Suprapubic skin (tissue), 4 donors: ENCODE measurements at regions not wholly inside any gene's neighbourhood (a gene's known extent, or its start where the extent isn't known, plus 50 kb on each side); places are given as distances from the start of the nearest gene placed in this dataset.

Source experiments
- DNase-seq, 2 donors: peaks; one replicate each; pipeline ENCODE4 v3.0.0-alpha.2; 2019; ENCODE audit warnings: low spot score in 2 of 2
- H3K27ac ChIP-seq: fragments of 200-600 bp; sonication (generic); one replicate; pipeline ENCODE4 v1.5.1; 2019
- H3K27me3 ChIP-seq: fragments of 200-600 bp; sonication (generic); one replicate; pipeline ENCODE4 v1.5.1; 2019
- H3K36me3 ChIP-seq: fragments of 200-600 bp; sonication (generic); one replicate; pipeline ENCODE4 v1.5.1; 2019
- H3K4me1 ChIP-seq: fragments of 200-600 bp; sonication (generic); one replicate; pipeline ENCODE4 v1.5.1; 2019
- H3K4me3 ChIP-seq: fragments of 200-600 bp; sonication (generic); one replicate; pipeline ENCODE4 v1.5.1; 2019; ENCODE audit warnings: mild to moderate bottlenecking
- H3K9me3 ChIP-seq: fragments of 200-600 bp; sonication (generic); one replicate; pipeline ENCODE4 v1.5.1; 2019
- CTCF ChIP-seq, 2 donors: fragments of 200-600 bp in 1 of 2; fragments of 450-650 bp in 1 of 2; sonication (generic) in 1 of 2; IDR thresholded peaks; one replicate each; pipeline ENCODE4 v1.5.1; 2016 to 2019; ENCODE audit warnings: antibody characterized with exemption in 2 of 2, mild to moderate bottlenecking in 1 of 2, moderate library complexity in 1 of 2
- EP300 ChIP-seq: sonication (generic); formaldehyde crosslinking; IDR thresholded peaks from one replicate; pipeline ENCODE4 v1.6.1; 2017; ENCODE audit warnings: antibody characterized with exemption
- POLR2A ChIP-seq, 2 donors: fragments of 450-650 bp; IDR thresholded peaks; one replicate each; pipeline ENCODE4 v1.6.1; 2017; ENCODE audit warnings: antibody characterized with exemption in 2 of 2, mild to moderate bottlenecking in 2 of 2, moderate library complexity in 2 of 2
- POLR2AphosphoS5 ChIP-seq, 3 donors: sonication (generic); formaldehyde crosslinking; IDR thresholded peaks; one replicate each; pipeline ENCODE4 v1.6.1; 2017; ENCODE audit warnings: antibody characterized with exemption in 3 of 3
- WGBS: methylation state at CpG from one replicate; pipeline ENCODE4 v1.1.5; 2018; 5-methylcytosine and 5-hydroxymethylcytosine counted together

GRCh38 chr3:34275811-34276210, 477.4 kb downstream of the PDCD6IP start:
- no peak for TF ChIP-seq POLR2AphosphoS5 (IDR thresholded peaks at IDR 0.05)
- TF ChIP-seq CTCF (IDR thresholded peaks at IDR 0.05), result no peak
- TF ChIP-seq EP300, result no peak
- TF ChIP-seq POLR2A (IDR thresholded peaks at IDR 0.05), result no peak
- WGBS, result 67% methylated on average over 2 of the region's 2 CpGs
- no peak overlapping the region for H3K27ac ChIP-seq
- DNase-seq, result no peak
- H3K9me3 ChIP-seq, result no peaks in the 10 kb centered on the region
- no peak overlapping the region for H3K4me3 ChIP-seq
- no peaks in the 10 kb centered on the region for H3K36me3 ChIP-seq
- H3K4me1 ChIP-seq, result no peaks in the 10 kb centered on the region
- H3K27me3 ChIP-seq, result no peaks in the 10 kb centered on the region

- TF ChIP-seq CTCF (IDR thresholded peaks at IDR 0.05) (no peak), POLR2AphosphoS5 (IDR thresholded peaks at IDR 0.05) (no peak), EP300 (no peak)
- no peaks in the 10 kb centered on the region for H3K27me3 ChIP-seq
- H3K4me1 ChIP-seq, result no peaks in the 10 kb centered on the region
- no peak overlapping the region for H3K27ac ChIP-seq
- DNase-seq, result no peak
- H3K9me3 ChIP-seq, result no peaks in the 10 kb centered on the region
- H3K4me3 ChIP-seq, result no peak overlapping the region
- H3K36me3 ChIP-seq, result no peaks in the 10 kb centered on the region
These were observed 477.9 kb downstream of the PDCD6IP start for GRCh38 chr3:34276342-34276741.

- no peaks in the 10 kb centered on the region for H3K4me1 ChIP-seq
- TF ChIP-seq CTCF (IDR thresholded peaks at IDR 0.05) (no peak), EP300 (no peak), POLR2A (IDR thresholded peaks at IDR 0.05) (no peak), POLR2AphosphoS5 (IDR thresholded peaks at IDR 0.05) (no peak)
- no peak for DNase-seq
- 75% methylated on average over 2 of the region's 2 CpGs for WGBS
- H3K27me3 ChIP-seq, result no peaks in the 10 kb centered on the region
- no peak overlapping the region for H3K27ac ChIP-seq
- no peaks in the 10 kb centered on the region for H3K9me3 ChIP-seq
- H3K36me3 ChIP-seq, result no peaks in the 10 kb centered on the region
- no peak overlapping the region for H3K4me3 ChIP-seq
These were observed 478.7 kb downstream of the PDCD6IP start for GRCh38 chr3:34277110-34277509.

- 84% methylated on average over 2 of the region's 2 CpGs for WGBS
- DNase-seq, result no peak
These were observed 481.5 kb downstream of the PDCD6IP start for GRCh38 chr3:34279901-34280300.

GRCh38 chr3:34283751-34284150, 485.3 kb downstream of the PDCD6IP start:
- no peak for DNase-seq
- WGBS, result 47% methylated on average over 3 of the region's 3 CpGs
- Histone ChIP-seq H3K4me1 (no peaks in the 10 kb centered on the region), H3K36me3 (no peaks in the 10 kb centered on the region), H3K4me3 (no peak overlapping the region), H3K9me3 (no peaks in the 10 kb centered on the region), H3K27ac (no peak overlapping the region), H3K27me3 (no peaks in the 10 kb centered on the region)
- TF ChIP-seq POLR2AphosphoS5 (IDR thresholded peaks at IDR 0.05) (no peak), CTCF (IDR thresholded peaks at IDR 0.05) (no peak), EP300 (no peak), POLR2A (IDR thresholded peaks at IDR 0.05) (no peak)

More at GRCh38 chr3:34279901-34280300, 481.5 kb downstream of the PDCD6IP start:
- TF ChIP-seq POLR2AphosphoS5 (IDR thresholded peaks at IDR 0.05) (no peak), EP300 (no peak), POLR2A (IDR thresholded peaks at IDR 0.05) (no peak), CTCF (IDR thresholded peaks at IDR 0.05) (no peak)
- Histone ChIP-seq H3K4me3 (no peak overlapping the region), H3K9me3 (no peaks in the 10 kb centered on the region), H3K27ac (no peak overlapping the region), H3K36me3 (no peaks in the 10 kb centered on the region), H3K4me1 (no peaks in the 10 kb centered on the region), H3K27me3 (no peaks in the 10 kb centered on the region)
